H1 (cell line): ENCODE measurements at regions not wholly inside any gene's neighbourhood (a gene's known extent, or its start where the extent isn't known, plus 50 kb on each side); places are given as distances from the start of the nearest gene placed in this dataset.

Source experiments
- PHF8 ChIP-seq: fragments of 200-600 bp; sonication (generic); conservative IDR thresholded peaks from 2 replicates; pipeline ENCODE4 v1.7.1; 2012; ENCODE audit warnings: low read depth, mild to moderate bottlenecking, inconsistent platforms, low read length, moderate library complexity
- SP2 ChIP-seq: IDR thresholded peaks from 2 replicates; pipeline ENCODE4 v1.6.1; 2012; ENCODE audit warnings: mild to moderate bottlenecking, low read length, inconsistent platforms
- TF ChIP-seq, protein P1 (sequence below): fragments of 300-600 bp; sonication (generic); IDR thresholded peaks from 2 replicates; pipeline ENCODE4 v1.7.1; 2012; ENCODE audit warnings: low read length, moderate library complexity, mild to moderate bottlenecking, inconsistent platforms; ENCODE audit not compliant: insufficient replicate concordance

DNA sequence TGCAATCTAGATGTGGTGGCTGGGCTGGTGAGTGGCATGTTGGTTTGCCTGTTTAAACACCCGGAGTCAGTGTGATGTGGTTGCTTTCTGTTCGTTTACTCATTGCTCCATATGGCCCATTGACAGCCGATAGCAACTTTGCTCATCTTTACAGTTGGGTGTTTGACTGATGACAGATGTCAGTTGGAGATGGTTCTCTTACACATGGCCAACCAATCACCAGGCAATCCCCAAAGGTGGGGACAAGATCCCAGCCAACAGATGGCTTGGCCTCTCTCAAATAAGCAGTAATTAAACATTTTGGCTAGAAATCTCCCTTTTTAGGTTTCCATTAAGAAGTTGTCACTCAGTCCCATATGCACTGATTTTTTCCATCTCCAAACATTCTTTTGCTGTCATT lies 497.1 kb upstream of the ARGLU1 start (continued):
- TF ChIP-seq, protein P1, sequence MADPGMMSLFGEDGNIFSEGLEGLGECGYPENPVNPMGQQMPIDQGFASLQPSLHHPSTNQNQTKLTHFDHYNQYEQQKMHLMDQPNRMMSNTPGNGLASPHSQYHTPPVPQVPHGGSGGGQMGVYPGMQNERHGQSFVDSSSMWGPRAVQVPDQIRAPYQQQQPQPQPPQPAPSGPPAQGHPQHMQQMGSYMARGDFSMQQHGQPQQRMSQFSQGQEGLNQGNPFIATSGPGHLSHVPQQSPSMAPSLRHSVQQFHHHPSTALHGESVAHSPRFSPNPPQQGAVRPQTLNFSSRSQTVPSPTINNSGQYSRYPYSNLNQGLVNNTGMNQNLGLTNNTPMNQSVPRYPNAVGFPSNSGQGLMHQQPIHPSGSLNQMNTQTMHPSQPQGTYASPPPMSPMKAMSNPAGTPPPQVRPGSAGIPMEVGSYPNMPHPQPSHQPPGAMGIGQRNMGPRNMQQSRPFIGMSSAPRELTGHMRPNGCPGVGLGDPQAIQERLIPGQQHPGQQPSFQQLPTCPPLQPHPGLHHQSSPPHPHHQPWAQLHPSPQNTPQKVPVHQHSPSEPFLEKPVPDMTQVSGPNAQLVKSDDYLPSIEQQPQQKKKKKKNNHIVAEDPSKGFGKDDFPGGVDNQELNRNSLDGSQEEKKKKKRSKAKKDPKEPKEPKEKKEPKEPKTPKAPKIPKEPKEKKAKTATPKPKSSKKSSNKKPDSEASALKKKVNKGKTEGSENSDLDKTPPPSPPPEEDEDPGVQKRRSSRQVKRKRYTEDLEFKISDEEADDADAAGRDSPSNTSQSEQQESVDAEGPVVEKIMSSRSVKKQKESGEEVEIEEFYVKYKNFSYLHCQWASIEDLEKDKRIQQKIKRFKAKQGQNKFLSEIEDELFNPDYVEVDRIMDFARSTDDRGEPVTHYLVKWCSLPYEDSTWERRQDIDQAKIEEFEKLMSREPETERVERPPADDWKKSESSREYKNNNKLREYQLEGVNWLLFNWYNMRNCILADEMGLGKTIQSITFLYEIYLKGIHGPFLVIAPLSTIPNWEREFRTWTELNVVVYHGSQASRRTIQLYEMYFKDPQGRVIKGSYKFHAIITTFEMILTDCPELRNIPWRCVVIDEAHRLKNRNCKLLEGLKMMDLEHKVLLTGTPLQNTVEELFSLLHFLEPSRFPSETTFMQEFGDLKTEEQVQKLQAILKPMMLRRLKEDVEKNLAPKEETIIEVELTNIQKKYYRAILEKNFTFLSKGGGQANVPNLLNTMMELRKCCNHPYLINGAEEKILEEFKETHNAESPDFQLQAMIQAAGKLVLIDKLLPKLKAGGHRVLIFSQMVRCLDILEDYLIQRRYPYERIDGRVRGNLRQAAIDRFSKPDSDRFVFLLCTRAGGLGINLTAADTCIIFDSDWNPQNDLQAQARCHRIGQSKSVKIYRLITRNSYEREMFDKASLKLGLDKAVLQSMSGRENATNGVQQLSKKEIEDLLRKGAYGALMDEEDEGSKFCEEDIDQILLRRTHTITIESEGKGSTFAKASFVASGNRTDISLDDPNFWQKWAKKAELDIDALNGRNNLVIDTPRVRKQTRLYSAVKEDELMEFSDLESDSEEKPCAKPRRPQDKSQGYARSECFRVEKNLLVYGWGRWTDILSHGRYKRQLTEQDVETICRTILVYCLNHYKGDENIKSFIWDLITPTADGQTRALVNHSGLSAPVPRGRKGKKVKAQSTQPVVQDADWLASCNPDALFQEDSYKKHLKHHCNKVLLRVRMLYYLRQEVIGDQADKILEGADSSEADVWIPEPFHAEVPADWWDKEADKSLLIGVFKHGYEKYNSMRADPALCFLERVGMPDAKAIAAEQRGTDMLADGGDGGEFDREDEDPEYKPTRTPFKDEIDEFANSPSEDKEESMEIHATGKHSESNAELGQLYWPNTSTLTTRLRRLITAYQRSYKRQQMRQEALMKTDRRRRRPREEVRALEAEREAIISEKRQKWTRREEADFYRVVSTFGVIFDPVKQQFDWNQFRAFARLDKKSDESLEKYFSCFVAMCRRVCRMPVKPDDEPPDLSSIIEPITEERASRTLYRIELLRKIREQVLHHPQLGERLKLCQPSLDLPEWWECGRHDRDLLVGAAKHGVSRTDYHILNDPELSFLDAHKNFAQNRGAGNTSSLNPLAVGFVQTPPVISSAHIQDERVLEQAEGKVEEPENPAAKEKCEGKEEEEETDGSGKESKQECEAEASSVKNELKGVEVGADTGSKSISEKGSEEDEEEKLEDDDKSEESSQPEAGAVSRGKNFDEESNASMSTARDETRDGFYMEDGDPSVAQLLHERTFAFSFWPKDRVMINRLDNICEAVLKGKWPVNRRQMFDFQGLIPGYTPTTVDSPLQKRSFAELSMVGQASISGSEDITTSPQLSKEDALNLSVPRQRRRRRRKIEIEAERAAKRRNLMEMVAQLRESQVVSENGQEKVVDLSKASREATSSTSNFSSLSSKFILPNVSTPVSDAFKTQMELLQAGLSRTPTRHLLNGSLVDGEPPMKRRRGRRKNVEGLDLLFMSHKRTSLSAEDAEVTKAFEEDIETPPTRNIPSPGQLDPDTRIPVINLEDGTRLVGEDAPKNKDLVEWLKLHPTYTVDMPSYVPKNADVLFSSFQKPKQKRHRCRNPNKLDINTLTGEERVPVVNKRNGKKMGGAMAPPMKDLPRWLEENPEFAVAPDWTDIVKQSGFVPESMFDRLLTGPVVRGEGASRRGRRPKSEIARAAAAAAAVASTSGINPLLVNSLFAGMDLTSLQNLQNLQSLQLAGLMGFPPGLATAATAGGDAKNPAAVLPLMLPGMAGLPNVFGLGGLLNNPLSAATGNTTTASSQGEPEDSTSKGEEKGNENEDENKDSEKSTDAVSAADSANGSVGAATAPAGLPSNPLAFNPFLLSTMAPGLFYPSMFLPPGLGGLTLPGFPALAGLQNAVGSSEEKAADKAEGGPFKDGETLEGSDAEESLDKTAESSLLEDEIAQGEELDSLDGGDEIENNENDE: no peak
- TF ChIP-seq PHF8 (no peak), SP2 (no peak)
